HG02840 (cell line): ENCODE measurements at regions not wholly inside any gene's neighbourhood (a gene's known extent, or its start where the extent isn't known, plus 50 kb on each side); places are given as distances from the start of the nearest gene placed in this dataset.

ENCODE experiments used
- ATAC-seq: cut with Tn5 transposase; IDR thresholded peaks from one replicate; pipeline ENCODE4 v1.9.1; 2021; ENCODE audit warnings: mild to moderate bottlenecking, moderate library complexity, moderate number of reproducible peaks; ENCODE audit not compliant: unreplicated experiment, low FRiP score

DNA sequence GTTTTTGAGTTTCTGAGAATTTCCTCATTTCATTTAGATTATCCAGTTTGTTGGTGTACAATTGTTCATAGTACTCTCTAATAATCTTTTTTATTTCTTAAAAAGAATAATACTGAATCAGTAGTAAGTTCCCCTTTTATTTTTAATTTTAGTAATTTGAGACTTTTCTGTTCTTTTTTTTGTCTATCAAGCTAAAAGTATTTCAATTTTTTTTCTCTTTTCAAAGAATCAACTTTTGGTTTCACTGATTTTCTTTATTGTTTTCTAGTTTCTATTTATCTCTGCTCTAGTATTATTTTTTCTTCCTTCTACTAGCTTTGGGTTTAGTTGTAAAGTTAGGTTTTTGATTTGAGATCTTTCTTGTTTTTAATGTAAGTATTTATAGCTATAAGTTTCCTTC is 60.6 kb upstream of the ARL15 start:
- ATAC-seq = no peak

DNA sequence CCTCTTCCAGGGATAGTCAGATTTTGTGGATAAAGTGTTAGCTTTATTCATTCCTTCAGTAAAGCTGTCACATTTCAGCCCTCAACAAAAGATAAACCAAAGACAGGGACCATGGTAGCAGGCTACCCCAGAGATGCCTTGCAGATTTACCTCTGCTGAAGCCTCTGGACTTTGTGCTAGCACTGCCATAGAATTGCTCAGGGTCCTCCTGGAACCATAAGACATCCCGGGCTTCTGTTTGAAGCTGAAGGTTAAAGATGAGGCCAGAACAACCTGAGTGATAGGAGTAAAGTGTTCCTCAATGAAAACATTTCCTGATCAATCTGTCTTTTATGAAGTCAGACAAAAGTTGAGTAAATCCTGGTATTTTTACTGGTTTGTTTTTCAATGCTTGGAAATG is 57.5 kb upstream of the ARL15 start:
- no peak for ATAC-seq

DNA sequence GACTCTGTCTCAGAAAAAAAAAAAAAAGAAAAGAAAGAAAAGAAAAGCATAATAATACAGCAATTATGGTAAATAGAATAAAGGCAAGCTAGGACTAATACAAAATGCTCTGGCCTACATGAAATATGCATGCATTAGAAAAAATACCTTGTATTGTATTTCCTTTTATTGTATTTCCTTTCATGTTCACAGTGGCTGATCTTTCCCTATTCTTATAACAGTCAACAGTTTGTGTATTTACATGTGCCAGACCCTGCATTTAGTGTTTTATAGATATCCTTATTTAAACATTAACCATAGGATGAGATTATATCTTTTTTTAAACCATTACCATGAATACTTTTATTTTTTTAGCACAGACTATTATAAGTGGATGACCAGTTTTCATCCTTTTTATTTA is 56.3 kb upstream of the ARL15 start:
- ATAC-seq = no peak

DNA sequence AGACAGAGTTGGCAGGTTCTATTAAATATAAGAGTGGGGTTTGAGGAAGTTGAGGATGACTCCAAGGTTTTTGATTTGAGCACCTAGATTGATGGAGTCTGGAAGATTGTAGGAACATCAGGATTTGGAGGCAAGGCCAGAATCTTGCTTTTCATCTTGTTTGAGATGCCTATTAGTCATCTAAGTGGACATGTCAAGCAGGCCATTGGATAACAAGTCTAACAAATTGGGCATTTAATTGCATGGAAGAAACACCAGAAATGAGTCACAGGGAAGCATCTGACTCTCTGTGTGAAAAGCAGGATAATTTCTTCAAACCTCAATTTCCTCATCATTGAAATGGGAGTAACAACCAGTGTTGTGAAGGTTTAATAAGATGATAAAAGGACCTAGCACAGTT is 53.3 kb upstream of the ARL15 start:
- ATAC-seq = no peak

DNA sequence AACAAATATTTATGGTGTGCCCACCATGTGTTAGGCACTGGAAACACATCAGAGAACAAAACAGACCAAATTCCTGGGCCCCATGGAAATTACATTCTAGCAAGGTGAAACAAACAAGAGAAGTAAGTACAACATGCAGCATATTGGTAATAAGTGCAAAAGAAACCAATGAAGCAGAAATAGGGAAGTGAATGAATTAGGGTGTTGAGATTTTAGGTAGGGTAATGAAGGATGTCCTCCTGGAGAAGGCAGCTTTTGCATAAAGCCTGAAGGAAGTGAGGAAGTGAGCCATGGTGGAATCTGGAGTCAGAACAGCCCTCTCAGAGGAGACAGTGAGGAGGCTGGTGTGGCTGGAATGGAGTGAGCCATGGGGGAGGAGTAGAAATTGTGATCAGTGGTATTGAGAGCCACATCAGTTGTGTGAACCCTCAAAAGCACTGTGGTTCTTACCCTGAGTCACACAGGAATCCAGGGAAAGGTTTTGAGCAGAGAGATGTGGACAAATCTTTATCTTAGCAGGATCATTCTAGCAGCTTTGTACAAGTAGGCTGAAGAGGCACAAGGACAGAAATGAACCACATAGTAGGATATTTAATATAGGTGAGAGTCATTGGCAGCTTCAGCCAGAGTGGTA is 52.7 kb upstream of the ARL15 start:
- ATAC-seq = no peak

DNA sequence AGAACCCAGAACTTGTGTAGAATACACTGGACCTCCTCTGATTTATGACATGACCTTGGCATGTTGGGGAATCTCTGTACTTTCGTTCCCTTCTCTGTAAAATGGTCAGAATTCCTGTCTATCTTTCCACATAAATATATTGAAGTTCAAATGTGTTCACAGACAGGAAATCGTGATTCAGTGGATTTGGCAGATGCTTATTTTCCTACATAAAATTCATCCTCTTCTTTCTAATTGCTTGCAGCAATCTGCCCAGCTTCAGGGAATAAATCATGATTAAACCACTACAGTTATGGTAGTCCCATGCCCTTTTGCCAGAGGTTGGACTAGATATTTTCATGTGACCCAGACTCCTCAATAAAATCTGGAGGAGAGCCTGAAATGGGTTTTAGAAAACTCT is 52.1 kb upstream of the ARL15 start:
- no peak for ATAC-seq

DNA sequence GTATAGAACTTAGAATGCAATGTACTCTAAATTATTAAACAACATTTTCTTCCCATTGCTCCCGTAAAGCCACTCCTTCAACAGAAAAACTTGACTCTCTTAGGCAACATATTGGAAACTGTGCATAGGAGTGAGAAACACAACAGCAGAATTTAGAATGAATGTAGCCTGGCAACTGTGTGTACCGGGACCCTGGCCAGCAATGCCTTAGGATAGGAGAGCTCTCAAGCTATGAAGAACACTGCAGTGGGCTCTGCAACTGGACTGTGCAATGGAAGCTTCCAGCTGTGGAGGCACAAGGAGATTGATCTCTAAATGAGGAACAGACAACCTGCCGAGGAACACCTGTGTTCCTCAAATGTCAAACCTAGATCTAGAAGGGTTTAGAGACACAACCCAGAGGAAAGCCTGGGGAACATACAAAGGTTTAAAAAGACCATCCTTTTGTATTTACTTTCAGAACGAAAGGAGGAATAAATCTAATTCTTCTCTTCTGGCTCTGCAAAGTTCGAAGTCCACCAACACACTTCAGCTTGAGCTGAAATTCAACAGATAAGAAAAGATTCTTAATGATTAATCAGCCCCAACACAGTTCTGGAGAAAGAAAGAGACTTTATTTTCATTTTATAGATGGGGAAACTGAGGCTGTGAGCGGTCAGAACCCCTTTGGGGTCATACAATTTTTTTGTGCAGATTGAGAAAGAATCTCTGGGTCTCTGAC is 51.5 kb upstream of the ARL15 start:
- ATAC-seq = no peak

DNA sequence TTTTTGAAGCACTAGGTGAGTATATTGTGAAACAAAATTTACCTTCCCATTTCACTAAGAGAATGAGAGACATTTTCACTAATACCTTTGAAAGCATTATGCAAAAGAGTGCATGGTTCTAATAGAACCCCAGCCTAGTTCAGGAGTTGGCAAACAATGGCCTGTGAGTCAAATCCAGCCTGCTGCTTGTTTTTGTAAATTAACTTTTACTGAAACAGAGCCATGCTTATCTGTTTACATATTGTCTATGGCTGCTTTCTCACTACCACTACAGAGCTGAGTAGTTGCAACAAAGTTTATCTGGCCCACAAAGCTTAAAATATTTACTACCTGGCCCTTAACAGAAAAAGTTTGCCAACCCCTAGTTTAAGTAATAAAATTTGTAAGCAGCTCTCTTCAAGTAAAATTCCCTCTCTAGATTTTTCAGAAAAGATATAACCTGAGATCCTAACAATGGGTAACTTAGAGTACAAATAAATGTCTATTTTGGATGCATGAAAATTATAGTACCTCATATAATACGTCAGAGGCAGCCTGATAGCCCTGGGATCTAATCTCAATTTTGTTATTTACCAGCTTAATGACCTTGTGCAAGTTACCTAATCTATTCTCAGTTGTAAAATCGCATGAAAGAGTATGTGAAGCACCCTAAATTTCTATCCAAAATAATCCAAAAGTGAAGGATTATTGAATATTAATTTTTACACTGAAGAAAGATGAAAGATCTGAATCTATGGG is 50.7 kb upstream of the ARL15 start:
- ATAC-seq = no peak
